GM21528 (cell line): ENCODE measurements at regions not wholly inside any gene's neighbourhood (a gene's known extent, or its start where the extent isn't known, plus 50 kb on each side); places are given as distances from the start of the nearest gene placed in this dataset.

ENCODE experiments used
- ATAC-seq: cut with Tn5 transposase; IDR thresholded peaks from one replicate; pipeline ENCODE4 v1.9.1; 2021; ENCODE audit warnings: mild to moderate bottlenecking, moderate library complexity; ENCODE audit not compliant: unreplicated experiment, low FRiP score

GRCh38 chr6:145428706-145429105 is 306.6 kb downstream of the EPM2A start:
- ATAC-seq: no peak

DNA sequence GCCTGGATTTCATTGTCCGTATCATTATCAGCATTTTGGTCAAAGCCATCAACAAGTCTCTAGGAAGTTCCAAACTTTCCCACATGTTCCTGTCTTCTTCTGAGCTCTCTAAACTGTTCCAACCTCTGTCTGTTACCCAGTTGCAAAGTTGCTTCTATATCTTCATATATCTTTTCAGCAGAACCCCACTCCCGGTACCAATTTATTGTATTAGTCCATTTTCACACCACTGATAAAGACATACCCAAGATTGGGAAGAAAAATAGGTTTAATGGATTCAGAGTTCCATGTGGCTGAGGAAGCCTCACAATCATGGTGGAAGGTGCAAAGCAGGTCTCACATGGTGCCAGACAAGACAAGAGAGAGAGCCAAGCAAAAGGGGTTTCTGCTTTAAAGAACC is 293.2 kb downstream of the EPM2A start:
- no peak for ATAC-seq

DNA sequence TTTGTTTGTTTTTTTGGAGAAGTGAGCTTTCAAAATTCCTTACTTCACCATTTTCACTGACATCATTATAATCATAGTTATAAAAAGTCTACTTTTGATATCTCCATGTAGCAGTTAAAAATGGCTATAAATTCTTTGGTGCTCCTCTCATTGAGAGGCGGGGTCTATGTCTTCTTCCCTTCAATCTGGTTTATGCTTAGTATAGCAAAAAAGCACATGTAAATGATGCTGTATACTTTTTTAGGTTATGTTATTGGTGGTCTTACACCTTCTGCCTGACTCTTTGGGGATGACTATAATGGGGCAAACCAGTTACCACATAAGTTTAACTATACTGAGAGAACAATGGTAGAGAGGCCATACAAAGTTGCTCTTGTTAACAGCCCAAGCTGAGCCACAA is 289.6 kb downstream of the EPM2A start:
- ATAC-seq: no peak

DNA sequence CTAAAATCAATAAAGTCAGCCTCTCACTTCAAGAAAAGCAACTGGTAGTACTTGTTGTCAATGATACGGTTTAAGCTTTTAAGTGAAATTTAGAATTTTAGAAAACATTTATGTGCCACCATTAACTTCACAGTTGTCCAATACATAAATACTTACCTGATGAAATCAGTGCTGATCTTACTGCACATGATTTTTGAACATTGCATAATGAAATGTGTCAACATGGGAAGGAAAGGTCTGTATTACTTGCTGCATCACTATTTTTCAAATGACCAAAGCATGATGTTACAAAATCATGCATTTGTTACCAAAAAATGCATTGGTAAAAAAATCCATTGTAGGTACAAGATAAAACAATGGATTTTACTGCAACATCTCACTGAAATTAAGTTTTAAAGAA is 284.3 kb downstream of the EPM2A start:
- no peak for ATAC-seq

DNA sequence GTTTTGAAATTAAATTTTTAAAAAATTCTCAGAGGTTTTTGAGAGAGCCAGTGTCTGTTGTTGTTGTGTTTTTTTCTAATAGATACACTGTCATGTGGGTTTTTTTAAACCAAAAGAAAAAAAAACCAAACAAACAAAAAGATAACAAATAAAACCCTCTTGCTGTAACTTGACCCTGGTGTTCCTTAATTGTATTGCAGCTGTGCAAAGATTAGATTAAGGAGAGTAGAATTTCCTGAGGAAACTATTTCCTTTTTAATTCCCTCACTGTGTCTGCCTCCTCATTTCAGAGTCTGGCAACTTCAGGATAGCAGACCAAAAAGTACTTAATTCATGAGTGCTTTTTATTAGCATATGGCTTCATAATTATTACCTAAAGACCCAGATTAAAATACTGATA is 281.9 kb downstream of the EPM2A start:
- ATAC-seq: no peak

DNA sequence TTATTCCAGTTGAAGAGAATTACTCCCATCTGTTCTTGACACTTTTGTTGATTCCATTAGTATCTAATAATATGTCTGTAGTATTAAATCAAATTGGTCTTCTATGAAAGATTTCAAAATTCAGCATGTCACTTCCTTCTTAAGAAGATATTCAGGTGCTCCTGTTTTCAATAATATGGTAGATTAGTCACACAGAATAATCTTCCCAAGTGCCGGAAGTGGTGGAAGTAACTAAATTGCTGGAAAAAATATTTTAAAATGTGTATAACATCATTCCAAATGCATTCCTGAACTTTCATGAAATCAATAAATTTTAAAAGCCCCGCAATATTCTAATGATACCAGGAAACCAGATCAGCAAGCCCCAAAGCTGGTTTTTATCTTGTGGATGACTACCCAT is 281.3 kb downstream of the EPM2A start:
- no peak for ATAC-seq

DNA sequence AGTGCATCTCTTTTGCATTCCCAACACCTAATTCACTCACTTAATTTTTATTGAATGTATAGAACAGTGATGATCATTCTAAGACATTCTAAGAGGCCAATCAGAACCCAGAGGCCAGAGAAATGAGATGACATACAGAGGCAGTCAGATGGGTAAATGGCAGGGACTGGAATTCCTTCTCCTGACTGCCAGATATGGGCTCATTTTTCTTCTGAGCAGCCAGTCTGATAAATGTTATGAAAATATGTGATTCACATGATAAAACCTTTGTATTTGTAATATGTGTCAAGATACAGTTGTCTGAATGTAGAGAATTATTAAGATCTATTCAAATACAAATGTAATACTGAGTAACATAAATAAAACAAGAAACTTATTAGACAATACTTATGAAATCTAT is 277.8 kb downstream of the EPM2A start:
- no peak for ATAC-seq

DNA sequence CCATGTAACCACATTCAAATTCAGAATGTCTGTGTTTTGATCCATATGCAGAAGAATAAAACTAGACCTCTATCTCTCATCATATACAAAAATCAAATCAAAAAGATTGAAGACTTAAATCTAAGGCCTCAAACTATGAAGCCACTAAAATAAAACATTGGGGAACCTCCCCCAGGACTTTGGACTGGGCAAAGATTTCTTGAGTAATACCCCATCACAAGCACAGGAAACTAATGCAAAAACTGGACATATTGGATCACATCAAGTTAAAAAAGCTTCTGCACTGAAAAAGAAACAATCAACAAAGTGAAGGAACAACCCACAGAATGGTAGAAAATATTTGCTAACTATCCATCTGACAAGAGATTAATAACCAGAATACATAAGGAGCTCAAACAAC is 266.8 kb downstream of the EPM2A start:
- no peak for ATAC-seq

DNA sequence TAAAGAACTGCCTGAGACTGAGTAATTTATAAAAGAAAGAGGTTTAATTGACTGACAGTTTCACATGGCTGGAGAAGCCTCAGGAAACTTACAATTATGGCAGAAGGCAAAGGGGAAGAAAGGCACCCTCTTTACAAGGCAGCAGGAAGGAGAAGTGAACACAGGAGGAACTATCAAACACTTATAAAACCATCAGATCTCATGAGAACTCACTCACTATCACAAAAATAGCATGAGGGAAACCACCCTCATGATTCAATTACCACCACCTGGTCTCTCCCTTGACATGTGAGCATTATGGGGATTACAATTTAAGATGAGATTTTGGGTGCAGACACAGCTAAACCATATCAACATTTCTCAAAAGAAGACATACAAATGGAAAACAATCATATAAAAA is 266.3 kb downstream of the EPM2A start:
- no peak for ATAC-seq

GRCh38 chr6:145475794-145476396 is 259.4 kb downstream of the EPM2A start:
- no peak for ATAC-seq

GRCh38 chr6:145480024-145480423 is 255.3 kb downstream of the EPM2A start:
- ATAC-seq: no peak

GRCh38 chr6:145483191-145483996 is 251.9 kb downstream of the EPM2A start:
- ATAC-seq: no peak

DNA sequence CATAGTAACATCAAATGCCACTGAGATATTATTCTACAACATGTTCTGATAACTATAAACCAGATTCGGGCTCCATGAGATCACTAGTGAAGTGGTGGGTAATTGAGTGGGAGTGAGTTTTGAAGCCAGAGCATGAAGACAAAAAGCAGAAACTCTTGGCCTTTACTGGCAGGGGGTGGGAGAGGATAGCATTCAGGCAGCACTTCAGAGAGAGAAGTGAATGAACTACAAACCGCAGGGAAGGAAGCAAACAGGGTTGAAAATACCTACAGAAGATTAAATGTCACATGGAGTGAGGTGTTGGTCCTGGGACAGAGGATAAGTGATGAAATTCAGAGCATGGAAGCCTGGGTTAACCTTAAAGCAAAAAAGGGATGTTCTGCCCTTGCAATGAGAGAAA is 250.0 kb downstream of the EPM2A start:
- no peak for ATAC-seq

GRCh38 chr6:145486306-145486705 is 249.0 kb downstream of the EPM2A start:
- ATAC-seq: no peak

- no peak for ATAC-seq
These were observed 245.7 kb downstream of the EPM2A start for GRCh38 chr6:145489583-145489982.

DNA sequence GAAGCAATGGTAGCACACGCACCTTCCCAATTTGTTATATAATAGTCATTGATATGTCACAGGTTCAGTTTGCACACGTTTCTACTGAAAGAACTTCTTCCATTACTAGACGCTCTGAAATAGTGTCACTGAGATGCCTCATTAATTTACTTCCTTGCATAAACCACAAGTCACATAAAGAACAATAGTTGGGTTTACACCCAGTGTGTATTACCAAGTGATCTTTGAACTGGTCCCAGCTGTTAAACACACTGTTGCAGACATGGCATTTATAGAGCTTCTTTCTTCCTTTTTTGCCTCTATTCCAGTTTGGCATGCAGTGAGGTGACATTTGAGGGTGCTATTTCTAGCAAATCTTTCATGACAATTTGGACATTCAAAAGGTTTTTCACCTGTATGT is 245.3 kb downstream of the EPM2A start:
- ATAC-seq: no peak

- ATAC-seq: no peak
These were observed 244.2 kb downstream of the EPM2A start for GRCh38 chr6:145491126-145491525.

DNA sequence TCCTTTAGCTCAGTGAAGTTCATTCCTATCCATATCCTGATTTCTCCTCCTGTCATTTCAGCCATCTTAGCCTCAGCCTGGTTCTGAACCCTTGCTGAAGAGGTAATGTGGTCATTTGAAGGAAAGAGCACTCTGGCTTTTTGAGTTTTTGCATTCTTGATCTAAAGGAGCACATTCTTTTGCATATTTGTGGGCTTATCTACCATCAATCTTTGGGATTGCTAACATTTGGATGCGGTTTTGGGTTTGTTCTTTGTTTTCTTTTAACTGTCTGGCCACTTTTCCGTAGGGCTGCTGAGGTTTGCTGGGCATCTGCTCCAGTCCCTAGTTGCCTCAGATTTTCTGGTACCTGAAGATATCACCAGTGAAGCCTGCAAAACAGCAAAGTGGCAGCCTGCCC is 238.3 kb downstream of the EPM2A start:
- no peak for ATAC-seq

- ATAC-seq: no peak
These were observed 236.9 kb downstream of the EPM2A start for GRCh38 chr6:145498425-145498824.

- no peak for ATAC-seq
These were observed 232.9 kb downstream of the EPM2A start for GRCh38 chr6:145502416-145502815.

DNA sequence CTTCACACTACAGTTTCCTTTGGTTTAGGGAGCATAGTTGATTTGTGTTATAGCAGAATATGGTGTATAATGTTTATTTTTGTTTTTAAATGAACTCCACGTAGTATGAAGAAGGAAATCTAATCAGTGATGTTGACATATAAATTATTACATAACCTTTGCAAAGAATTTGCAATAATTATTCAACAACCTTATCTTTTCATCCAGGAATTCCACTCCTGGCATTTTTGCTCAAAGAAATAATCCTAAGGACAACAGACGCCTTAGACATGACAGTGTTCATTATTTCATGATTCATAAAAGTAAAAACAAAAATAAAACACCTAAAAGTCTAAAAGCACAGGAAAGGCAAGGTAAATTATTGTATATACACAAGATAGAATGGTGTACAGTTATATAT is 229.2 kb downstream of the EPM2A start:
- ATAC-seq: no peak

GRCh38 chr6:145506565-145506964 is 228.8 kb downstream of the EPM2A start:
- no peak for ATAC-seq
